ENCODE measurements at regions not wholly inside any gene's neighbourhood (a gene's known extent, or its start where the extent isn't known, plus 50 kb on each side); places are given as distances from the start of the nearest gene placed in this dataset.

GRCh38 chr10:65861249-65861648 lies 1064.6 kb upstream of the LRRTM3 start:
- TF ChIP-seq, protein P1, sequence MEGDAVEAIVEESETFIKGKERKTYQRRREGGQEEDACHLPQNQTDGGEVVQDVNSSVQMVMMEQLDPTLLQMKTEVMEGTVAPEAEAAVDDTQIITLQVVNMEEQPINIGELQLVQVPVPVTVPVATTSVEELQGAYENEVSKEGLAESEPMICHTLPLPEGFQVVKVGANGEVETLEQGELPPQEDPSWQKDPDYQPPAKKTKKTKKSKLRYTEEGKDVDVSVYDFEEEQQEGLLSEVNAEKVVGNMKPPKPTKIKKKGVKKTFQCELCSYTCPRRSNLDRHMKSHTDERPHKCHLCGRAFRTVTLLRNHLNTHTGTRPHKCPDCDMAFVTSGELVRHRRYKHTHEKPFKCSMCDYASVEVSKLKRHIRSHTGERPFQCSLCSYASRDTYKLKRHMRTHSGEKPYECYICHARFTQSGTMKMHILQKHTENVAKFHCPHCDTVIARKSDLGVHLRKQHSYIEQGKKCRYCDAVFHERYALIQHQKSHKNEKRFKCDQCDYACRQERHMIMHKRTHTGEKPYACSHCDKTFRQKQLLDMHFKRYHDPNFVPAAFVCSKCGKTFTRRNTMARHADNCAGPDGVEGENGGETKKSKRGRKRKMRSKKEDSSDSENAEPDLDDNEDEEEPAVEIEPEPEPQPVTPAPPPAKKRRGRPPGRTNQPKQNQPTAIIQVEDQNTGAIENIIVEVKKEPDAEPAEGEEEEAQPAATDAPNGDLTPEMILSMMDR (conservative IDR thresholded peaks at IDR 0.05; ENCODE audit: low read depth, low read length), result no peak
- no peak for TF ChIP-seq EZH2 (IDR thresholded peaks at IDR 0.05; ENCODE audit: borderline replicate concordance, low read depth, low read length, poor library complexity, severe bottlenecking)

All from A673 (cell line).